Caki2 (cell line): ENCODE measurements at regions not wholly inside any gene's neighbourhood (a gene's known extent, or its start where the extent isn't known, plus 50 kb on each side); places are given as distances from the start of the nearest gene placed in this dataset.
"Not testable (repeated sequence)": the region's sequence is repeated elsewhere in the genome, so short reads cannot be mapped to it uniquely, and the experiment has no call there.

ENCODE experiments used
- DNase-seq: peaks from one replicate; pipeline ENCODE4 v3.0.0-alpha.2; 2015; ENCODE audit warnings: low read depth
- in situ Hi-C: cut with HindIII; loops from 2 replicates; pipeline ENCODE4 v1.10.0; 2016; ENCODE audit warnings: low sequenced_read_pairs, low pct_unique_long_range_greater_than_20kb, mixed read lengths

DNA sequence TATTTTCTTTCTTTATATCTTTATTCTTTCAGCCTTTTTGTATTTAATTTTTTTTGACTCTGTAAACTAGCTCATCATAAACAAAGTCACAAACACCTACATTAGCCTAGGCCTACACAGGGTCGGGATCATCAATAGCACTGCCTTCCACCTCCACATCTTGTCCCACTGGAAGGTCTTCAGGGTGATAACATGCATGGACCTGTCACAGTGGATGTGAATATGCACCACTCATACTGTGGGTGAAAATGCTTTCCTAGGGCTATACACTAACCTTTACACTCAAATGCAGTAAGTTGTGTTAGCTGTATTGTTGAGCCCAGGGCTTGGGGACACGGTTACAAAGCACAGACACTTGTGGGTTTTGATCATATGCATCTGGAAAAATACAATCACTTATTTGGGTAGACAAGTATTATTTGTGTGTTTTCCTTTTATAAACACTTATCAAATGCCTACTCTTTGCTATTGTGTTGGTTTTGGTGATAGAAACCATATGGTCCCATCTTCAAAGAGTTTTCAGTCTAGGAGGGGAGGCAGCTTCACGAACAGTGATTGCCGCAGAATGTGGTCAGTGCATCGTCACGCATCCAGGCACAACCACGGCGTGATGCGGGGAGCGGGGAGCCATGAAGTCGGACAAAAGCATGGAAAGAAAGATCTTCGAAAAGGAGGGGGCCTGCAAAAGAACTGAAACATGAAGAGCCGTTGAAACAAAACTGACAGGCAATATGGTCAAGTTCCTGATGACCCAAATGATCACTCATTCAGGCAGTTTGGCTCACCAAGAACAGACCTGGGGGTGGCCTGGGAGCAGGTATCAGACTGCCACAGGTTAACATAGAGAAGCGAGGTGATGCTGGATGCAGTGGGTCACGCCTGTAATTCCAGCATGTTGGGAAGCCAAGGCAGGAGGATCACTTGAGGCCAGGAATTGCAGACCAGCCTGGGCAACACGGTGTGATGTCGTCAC, 751.4 kb upstream of the TPTE start:
- in situ Hi-C loops, DNase-seq: not testable (repeated sequence)

DNA sequence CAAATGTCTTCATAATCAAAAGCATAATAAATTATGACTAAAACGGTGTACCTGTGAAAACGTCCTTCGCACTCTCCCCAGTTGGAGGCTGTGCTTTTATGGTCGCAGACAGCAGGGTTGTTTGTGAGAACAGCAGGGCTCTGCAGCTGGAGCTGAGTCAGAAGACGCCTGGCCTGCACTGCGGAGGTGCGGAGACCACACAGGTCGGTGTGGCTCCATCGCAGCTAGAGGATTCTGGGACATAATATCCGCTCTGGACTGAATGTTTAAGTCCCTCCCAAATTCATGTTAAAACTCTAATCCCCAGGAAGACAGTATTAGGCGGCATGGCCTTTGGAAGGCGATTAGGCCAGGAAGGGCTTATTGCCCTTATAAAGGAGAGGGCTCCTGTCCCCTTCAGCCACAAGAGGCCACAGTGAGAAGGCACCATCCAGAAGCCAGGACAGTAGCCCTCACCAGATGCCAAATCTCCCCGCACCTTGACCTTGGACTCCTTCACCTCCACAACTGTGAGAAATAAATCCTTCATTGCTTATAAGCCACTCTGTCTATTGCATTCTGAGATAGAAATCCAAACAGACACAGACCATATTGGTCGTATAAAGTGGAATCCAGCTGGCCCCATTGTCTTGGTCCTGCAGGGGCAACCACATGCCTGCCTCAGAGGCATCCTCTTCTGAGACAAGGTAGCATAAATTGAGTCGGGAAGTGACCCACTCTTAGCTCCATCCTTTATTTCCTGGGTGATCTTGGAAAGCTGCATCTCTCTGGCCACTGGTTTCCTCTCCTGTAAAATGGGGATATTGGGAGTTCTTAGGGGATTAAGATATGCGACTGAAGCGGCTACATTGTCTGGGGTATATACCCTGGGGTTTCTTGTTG, 749.7 kb upstream of the TPTE start:
- in situ Hi-C loops, DNase-seq: not testable (repeated sequence)

DNA sequence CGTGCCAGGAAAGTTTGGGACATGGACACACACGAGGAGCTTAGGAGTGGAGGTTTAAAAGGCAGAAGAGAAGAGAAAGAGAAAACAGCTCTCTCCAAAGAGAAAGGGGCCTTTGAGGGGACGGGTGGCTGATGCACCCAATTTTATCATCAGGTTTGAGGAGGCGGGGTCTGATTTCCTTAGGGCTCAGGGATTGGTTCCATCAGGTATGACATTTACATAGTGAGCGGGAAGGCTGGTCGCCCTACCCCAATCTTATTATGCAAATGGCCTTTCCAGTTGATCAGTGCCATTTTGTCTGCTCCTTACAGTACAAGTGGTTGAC, 749.1 kb upstream of the TPTE start:
- in situ Hi-C loops = no loop called here
- DNase-seq = no peak

DNA sequence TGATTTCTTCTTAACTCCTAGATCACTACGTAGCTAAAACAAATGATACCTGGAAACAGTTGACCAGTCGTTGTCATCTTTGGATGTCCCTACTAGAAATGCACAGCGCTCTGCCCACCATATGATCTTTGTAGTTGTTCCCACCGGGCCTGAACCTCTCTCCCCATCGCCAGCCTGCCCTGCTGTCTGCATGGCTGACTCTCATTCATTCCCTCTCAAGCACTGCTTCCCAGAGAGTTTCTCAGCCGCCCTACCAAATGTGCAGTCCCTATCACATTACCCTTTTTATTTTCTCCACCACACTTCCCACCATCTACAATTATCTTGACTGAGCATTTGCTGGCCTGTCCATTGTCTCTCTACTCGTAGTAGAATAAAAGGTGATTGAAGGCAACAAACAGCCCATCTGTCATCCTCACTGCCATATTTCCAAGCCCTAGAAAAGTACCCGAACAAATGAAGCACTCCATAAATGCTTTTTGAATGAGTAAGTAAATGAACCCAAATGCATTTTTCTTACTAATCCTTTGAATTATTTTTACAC, 748.4 kb upstream of the TPTE start:
- in situ Hi-C loops, DNase-seq: not testable (repeated sequence)

DNA sequence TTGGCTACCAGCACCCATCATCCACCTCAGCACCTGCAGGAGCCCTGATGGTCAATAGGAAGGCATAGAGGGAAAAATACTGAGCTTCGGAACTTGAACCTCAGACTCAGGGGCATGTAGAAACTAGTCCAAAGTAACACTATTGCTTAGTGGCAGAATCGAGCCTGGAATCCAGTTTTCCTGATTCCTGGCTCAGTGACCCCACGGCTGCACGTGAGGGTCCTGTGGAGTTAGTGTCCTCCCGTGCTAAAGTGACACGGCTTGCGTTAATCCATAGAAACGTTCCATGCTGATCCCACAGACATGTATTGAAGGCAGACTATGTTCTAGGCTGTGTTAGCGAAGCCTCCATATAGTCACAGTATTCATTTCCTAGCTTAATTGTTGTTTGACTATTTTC, 747.0 kb upstream of the TPTE start:
- DNase-seq = no peak
- in situ Hi-C loops = no loop called here

DNA sequence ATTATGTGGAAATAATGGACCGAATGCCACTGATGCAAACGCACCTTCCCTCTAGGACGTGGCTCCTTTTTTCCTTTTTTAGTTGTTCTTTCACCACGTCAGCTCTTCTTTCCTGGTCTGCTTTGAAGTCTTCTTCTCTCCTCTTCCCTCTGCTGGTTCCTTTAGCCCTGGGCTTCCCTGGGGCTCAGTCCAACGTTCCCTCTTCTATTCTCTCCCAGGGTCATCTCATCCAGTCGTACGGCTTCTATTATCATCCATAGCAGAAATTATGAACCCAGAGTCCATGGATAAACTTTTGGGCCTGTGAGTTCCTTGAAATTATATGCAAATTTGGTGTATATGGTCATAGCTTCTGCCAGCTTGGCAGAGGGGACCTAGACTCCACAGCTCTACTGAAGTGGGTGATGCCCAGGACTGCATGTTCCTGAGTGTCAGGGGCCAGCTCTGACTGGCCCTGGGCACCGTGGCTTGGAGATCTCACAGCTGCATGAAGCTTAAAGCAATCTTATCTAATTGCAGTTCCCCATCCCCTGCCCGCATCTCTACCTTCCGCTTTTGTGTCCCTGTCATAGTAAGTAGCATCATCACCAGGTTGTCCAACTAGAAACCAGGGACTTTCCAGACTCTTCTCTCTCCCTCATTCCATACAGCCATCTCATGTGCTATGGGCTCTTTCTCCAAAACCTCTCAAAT, 746.3 kb upstream of the TPTE start:
- DNase-seq, in situ Hi-C loops: not testable (repeated sequence)

DNA sequence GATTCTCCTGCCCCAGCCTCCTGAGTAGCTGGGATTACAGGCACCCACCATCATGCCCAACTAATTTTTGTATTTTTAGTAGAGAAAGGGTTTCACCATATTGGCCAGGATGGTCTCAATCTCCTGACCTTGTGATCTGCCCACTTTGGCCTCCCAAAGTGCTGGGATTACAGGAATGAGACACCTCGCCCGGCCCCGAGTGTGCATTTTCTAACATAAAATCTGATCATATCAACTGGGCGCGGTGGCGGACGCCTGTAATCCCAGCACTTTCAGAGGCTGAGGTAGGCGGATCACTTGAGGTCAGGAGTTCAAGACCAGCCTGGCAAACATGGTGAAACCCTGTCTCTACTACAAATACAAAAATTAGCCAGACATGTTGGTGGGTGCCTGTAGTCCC, 745.5 kb upstream of the TPTE start:
- DNase-seq, in situ Hi-C loops: not testable (repeated sequence)

DNA sequence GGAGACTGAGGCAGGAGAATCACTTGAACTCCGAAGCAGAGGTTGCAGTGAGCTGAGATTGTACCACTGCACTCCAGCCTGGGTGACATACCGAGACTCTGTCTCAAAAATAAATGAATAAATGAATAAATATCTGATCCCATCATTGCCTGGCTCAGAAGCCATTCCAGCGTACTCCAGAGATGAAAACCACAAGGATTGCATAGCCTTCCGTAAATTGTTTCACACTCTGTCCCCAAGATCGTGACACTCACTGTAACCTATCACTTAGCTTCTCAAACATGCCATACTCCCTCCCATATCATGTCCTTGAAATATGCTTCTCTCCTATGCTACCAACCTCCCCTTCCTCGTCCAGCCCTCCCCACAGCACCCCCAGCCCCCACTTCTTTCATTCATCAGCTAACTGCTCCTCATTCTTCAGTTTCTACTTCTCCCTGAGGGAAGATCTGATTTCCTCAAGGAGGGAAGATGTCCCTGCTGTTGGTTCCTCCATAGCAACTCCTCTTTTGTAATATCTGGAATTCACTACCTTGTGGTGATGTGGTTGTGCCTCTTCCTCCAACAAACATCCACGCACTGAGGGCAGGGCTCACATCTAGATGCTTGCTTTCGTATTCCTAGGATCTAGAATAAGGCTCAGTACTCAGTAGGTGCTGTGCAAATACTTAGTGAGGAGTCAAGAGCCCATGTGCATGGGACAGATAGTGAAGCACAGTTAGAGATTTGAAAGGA, 744.9 kb upstream of the TPTE start:
- in situ Hi-C loops, DNase-seq: not testable (repeated sequence)

DNA sequence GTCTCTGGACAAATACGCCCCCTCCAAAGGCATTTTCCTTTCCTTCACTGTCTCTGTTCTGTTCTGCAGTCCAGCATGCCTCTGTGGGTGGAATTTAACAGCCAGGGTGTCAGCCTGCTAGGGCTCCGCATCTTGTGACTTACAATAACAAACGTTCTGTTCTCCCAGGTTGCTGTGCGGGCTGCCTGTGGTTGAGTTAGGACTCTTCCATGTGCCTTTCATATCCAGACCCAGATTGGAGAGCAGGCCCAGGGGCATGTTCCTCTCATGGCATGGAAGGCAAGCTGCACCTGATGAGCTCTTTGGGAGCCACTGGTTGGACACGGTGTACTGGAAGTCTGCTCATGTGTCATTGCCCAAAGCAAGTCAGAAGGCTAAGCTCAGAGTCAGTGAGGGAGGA, 742.8 kb upstream of the TPTE start:
- DNase-seq, in situ Hi-C loops: not testable (repeated sequence)

DNA sequence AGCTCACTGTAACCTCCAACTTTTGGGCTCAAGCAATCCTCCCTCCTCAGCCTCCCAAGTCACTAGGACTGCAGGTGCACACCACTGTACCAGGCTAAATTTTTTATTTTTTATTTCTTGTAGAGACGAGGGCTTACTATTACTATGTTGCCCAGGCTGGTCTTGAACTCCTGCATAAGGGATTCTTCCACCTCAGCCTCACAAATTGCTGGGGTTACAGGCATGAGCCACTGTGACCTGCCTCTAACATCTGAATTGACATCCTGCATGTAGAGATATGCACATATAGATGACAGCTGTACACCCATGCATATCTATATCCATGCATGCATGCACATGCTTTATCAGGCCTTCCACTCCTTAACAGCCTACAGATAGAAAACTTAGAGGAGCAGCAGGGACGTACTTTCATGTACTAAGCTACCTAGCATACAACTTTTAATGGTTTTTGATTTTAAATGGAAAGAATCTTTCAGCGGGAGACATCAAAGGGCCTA, 740.9 kb upstream of the TPTE start:
- DNase-seq = no peak
- in situ Hi-C loops = no loop called here

DNA sequence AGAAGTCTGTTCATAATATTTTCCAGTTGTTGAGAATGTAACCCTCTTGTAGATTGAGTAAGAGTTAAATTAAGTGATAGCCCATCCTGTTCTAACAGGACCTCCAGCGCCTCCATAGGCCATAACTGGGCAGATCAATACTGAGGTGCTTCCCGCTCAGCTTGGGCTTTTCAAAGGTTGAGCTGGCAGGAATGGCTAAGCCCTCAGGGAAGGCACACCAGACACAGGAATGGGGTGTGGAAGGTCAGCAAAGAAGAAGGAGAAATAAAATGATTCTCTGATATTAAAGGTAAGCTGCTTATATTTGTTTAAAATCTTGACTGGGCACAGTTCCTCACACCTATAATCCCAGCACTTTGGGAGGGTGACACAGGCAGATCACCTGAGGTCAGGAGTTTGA, 737.8 kb upstream of the TPTE start:
- DNase-seq, in situ Hi-C loops: not testable (repeated sequence)

DNA sequence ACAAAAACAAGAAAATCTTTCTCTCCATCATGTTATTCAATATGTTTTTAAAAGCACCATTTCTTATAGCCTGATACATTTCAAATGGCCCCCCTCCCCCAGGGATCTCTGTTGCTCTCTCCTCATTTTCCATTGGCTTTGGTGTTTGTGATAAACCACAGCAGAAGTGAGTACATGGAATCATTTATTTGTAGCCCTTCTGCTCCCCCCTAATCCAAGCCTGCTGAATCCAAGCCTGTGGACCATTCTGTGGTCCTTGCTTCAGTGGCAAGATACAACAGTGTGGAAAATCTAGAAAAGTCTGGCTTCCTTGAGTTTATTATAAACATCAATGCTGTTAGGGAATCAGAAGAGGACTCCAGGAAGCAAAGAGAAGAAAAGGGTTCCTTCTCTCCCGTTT, 737.2 kb upstream of the TPTE start:
- in situ Hi-C loops, DNase-seq: not testable (repeated sequence)

DNA sequence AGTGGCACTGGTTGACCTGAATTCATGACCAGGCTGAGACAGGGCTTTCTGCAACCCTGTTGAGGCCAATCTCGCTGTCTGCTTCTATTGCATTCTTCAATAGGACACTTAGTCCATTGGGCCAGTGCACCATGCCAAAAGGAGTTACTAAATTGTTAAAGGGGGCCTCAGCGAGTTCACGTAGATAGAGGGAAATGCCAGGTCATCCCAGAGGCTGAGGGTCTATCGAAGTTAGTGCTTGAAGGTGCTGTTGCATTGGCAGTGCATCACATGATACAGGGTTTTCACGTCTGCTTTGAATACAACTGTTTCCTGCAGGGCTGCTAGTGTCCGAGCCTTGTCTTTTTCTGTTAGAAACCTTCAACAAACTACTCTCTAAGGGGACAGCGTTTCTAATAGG, 735.3 kb upstream of the TPTE start:
- in situ Hi-C loops, DNase-seq: not testable (repeated sequence)

DNA sequence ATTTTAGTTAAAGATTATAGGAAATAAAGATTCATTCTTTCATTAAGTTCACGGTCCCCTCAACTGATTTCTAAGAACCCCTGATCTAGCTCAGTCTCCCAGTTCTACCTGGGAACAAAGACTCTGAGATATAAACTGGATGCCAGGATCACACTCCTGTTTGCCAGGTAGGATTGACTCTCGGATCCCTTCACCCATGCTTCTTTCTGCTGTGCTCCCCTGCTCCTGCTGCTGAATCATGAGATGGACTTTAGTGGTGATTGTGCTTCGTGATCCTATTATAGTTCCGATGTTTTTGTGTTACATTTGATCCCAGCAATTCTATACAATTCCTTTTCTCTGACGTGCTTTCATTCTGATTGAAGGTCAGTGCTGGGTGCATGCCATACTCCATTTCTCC, 733.1 kb upstream of the TPTE start:
- in situ Hi-C loops, DNase-seq: not testable (repeated sequence)

DNA sequence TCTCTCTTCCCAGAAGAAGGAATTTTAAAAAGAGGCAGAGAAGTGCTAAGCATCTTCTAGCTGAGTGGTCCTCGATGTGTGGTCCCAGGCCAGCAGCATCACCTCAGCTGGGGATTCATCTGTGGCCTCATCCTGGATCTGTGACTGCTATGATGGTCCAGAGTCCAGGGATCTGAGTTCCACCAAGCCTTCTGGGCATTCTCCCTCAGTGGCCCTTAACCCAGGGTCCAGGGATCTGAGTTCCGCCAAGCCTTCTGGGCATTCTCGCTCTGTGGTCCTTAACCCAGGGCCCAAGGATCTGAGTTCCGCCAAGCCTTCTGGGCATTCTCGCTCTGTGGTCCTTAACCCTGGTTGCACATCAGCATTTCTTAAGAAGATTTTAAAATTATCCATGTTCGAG, 731.0 kb upstream of the TPTE start:
- in situ Hi-C loops, DNase-seq: not testable (repeated sequence)

DNA sequence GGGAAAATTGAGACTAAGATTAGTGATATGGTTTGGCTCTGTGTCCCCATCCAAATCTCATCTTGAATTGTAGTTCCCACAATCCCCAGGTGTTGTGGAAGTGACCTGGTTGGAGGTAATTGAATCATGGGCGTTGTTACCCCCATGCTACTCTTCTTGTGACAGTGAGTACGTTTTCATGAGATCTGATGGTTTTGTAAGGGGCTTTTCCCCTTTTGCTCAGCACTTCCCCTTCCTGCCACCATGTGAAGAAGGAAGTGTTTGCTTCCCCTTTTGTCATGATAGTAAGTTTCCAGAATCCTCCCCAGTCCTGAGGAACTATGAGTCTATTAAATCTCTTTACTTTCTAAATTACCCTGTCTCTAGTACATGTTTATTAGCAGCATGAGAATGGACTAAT, 729.9 kb upstream of the TPTE start:
- in situ Hi-C loops, DNase-seq: not testable (repeated sequence)

DNA sequence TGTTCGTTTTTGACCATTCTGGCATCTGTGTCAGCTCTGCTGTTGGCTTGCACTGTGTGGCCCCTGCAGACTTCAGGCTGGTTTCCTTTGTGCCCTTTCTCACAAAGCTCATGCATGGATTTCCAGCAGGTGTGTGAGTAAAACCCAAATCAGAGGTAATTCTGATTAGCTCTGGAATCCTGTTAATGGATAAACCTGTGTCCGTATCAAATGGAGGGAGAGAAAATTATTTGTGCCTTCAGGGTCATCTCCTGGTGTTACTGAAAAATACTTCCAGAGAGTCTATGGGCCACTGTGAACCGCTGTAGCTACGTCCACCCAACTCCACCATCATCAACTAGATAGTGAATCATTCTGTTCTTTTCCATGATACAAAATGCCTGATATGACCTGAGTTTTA, 726.1 kb upstream of the TPTE start:
- DNase-seq, in situ Hi-C loops: not testable (repeated sequence)
